K562 (cell line): ENCODE measurements at regions not wholly inside any gene's neighbourhood (a gene's known extent, or its start where the extent isn't known, plus 50 kb on each side); places are given as distances from the start of the nearest gene placed in this dataset.

Experiments
- ATAC-seq: fragments of 200-7000 bp; cut with Tn5 transposase; 3 replicates; pipeline ENCODE4 v1.9.1; 2020; ENCODE audit warnings: moderate library complexity
- BruUV-seq: library from RNA; stranded (reverse); fragments of 400-500 nt; replicated peaks from 2 replicates; lab custom pipeline; 2021; lab: Mats Ljungman, UMichigan
- CTCF ChIA-PET: fragments of 300-600 bp; formaldehyde crosslinking; extraction: SDS; loops from one replicate; lab custom pipeline; 2021; ENCODE audit warnings: low intra/inter-chr PET ratio; lab: Yijun Ruan, JAX
- POLR2A ChIA-PET: fragments of 300-600, 350-650 bp; sonication (Branson Sonifier 250); formaldehyde crosslinking; extraction: SDS; loops from one replicate; lab custom pipeline; 2021; ENCODE audit warnings: antibody characterized with exemption, inconsistent platforms; lab: Yijun Ruan, JAX
- DNase-seq, 4 experiments: peaks; one replicate each; pipeline versions ENCODE4 v3.0.0 to v3.0.0-alpha.2; 2011 to 2018; ENCODE audit warnings: low spot score in 3 of 4, mixed read lengths in 3 of 4; ENCODE audit errors: extremely low read depth in 1 of 4
- FAIRE-seq: peaks from 2 replicates; lab custom pipeline; 2011; peaks lifted over from hg19 to GRCh38; lab: Jason Lieb, UNC
- H2AFZ ChIP-seq: 2 replicates; pipeline ENCODE4 v1.6.0; 2011; ENCODE audit warnings: low read depth, low read length, control low read depth, inconsistent platforms
- H3K27ac ChIP-seq: fragments of 200-600 bp; 3 replicates; pipeline ENCODE4 v1.8.0; 2011; ENCODE audit warnings: low read depth, mild to moderate bottlenecking, control low read depth, inconsistent platforms, low read length, moderate library complexity, mixed read lengths; ENCODE audit errors: extremely low read depth
- H3K27me3 ChIP-seq, 2 experiments: fragments of 300-600 bp in 1 of 2; 2 replicates in 1 of 2; 3 replicates in 1 of 2; pipeline versions ENCODE4 v1.6.0 to v1.8.0; 2011; ENCODE audit warnings: inconsistent platforms in 2 of 2, low read length in 2 of 2, mild to moderate bottlenecking in 1 of 2, mixed read lengths in 1 of 2, moderate library complexity in 1 of 2; ENCODE audit not compliant: control insufficient read depth in 2 of 2, insufficient read depth in 2 of 2
- H3K36me3 ChIP-seq: fragments of 300-600 bp; 3 replicates; pipeline ENCODE4 v1.8.0; 2011; ENCODE audit warnings: mild to moderate bottlenecking, low read length, inconsistent platforms; ENCODE audit not compliant: control insufficient read depth, insufficient read depth
- H3K4me1 ChIP-seq, 2 experiments: fragments of 200-600 bp in 1 of 2; replicated peaks in 1 of 2; 2 replicates in 1 of 2; 3 replicates in 1 of 2; pipeline versions ENCODE4 v1.5.1 to v1.8.0; 2011; ENCODE audit warnings: inconsistent platforms in 2 of 2, low read length in 2 of 2, mild to moderate bottlenecking in 1 of 2, mixed read lengths in 1 of 2, moderate library complexity in 1 of 2; ENCODE audit not compliant: control insufficient read depth in 2 of 2, insufficient read depth in 2 of 2
- H3K4me2 ChIP-seq: 2 replicates; pipeline ENCODE4 v1.6.1; 2011; ENCODE audit warnings: low read length, control low read depth, inconsistent platforms, mixed read lengths; ENCODE audit not compliant: insufficient read depth
- H3K4me3 ChIP-seq: fragments of 200-600 bp; sonication (generic), shearing (Covaris generic); 2 replicates; pipeline ENCODE4 v1.5.1; 2016; ENCODE audit warnings: control low read depth, inconsistent platforms
- H3K79me2 ChIP-seq: fragments of 200-600 bp; 3 replicates; pipeline ENCODE4 v1.8.0; 2011; ENCODE audit warnings: low read length, inconsistent platforms; ENCODE audit not compliant: control insufficient read depth, insufficient read depth
- H3K9ac ChIP-seq, 2 experiments: 2 replicates each; pipeline versions ENCODE4 v1.6.0 to v1.6.1; 2011; ENCODE audit warnings: low read depth in 2 of 2, low read length in 2 of 2, control low read depth in 1 of 2, inconsistent platforms in 1 of 2, mild to moderate bottlenecking in 1 of 2, mixed read lengths in 1 of 2; ENCODE audit not compliant: insufficient read depth in 1 of 2
- H3K9me1 ChIP-seq: one replicate; pipeline ENCODE4 v1.6.0; 2011; ENCODE audit warnings: inconsistent platforms, mild to moderate bottlenecking, low read length, moderate library complexity; ENCODE audit not compliant: control insufficient read depth, insufficient read depth
- H3K9me3 ChIP-seq: replicated peaks from 2 replicates; pipeline ENCODE4 v1.5.1; 2011; ENCODE audit warnings: low read depth, low read length, inconsistent platforms; ENCODE audit not compliant: control insufficient read depth, insufficient read depth
- H4K20me1 ChIP-seq: replicated peaks from 2 replicates; pipeline ENCODE4 v1.6.1; 2011; ENCODE audit warnings: low read length, inconsistent platforms, mixed read lengths; ENCODE audit not compliant: control insufficient read depth, insufficient read depth
- BRF2 ChIP-seq: IDR thresholded peaks from 3 replicates; pipeline ENCODE4 v1.6.1; 2011; ENCODE audit warnings: borderline replicate concordance, mild to moderate bottlenecking; ENCODE audit not compliant: insufficient read length, insufficient read depth
- ELK1 ChIP-seq: sonication (generic); formaldehyde crosslinking; IDR thresholded peaks from 2 replicates; pipeline ENCODE4 v1.8.1; 2022; ENCODE audit warnings: missing genetic modification reagents
- FOXA1 ChIP-seq: fragments of 450-650 bp; IDR thresholded peaks from 2 replicates; pipeline ENCODE4 v1.6.1; 2016; ENCODE audit warnings: mild to moderate bottlenecking, borderline replicate concordance
- FOXK1 ChIP-seq: sonication (generic); formaldehyde crosslinking; IDR thresholded peaks from 2 replicates; pipeline ENCODE4 v1.8.0; 2022; ENCODE audit warnings: missing genetic modification reagents, mild to moderate bottlenecking, borderline replicate concordance
- GABPA ChIP-seq: fragments of 200-800 bp; sonication (Bioruptor generic); conservative IDR thresholded peaks from 2 replicates; pipeline ENCODE4 v1.6.1; 2016; ENCODE audit warnings: low read depth, missing genetic modification characterization, missing compliant biosample characterization
- HLTF ChIP-seq: fragments of 450-650 bp; IDR thresholded peaks from 2 replicates; pipeline ENCODE4 v1.6.1; 2016
- HNRNPUL1 ChIP-seq: fragments of 200-400 bp; formaldehyde crosslinking; IDR thresholded peaks from 2 replicates; pipeline ENCODE4 v1.6.1; 2017; ENCODE audit warnings: low read length
- KHSRP ChIP-seq: fragments of 450-650 bp; IDR thresholded peaks from 2 replicates; pipeline ENCODE4 v1.6.1; 2017
- NCOA2 ChIP-seq, 2 experiments: fragments of 450-650 bp; IDR thresholded peaks; 2 replicates each; pipeline ENCODE4 v1.6.1; 2018; ENCODE audit warnings: mild to moderate bottlenecking in 2 of 2, moderate library complexity in 1 of 2; ENCODE audit not compliant: partially characterized antibody in 2 of 2
- NFE2 ChIP-seq: IDR thresholded peaks from 2 replicates; pipeline ENCODE4 v1.6.1; 2014; ENCODE audit warnings: antibody characterized with exemption, low read depth
- NR2C2 ChIP-seq, 2 experiments: fragments of 200-800 bp in 1 of 2; sonication (Bioruptor generic) in 1 of 2; sonication (generic) in 1 of 2; formaldehyde crosslinking in 1 of 2; IDR thresholded peaks; 2 replicates each; pipeline versions ENCODE4 v1.6.1 to v1.8.0; 2016 to 2022; ENCODE audit warnings: mild to moderate bottlenecking in 1 of 2, missing compliant biosample characterization in 1 of 2, missing genetic modification characterization in 1 of 2, missing genetic modification reagents in 1 of 2
- PHTF2 ChIP-seq: fragments of 250-450 bp; sonication (Bioruptor Pico); IDR thresholded peaks from 2 replicates; pipeline ENCODE4 v1.5.0; 2021; ENCODE audit warnings: mild to moderate bottlenecking
- POLR2G ChIP-seq: fragments of 200-400 bp; formaldehyde crosslinking; IDR thresholded peaks from 2 replicates; pipeline ENCODE4 v1.6.1; 2017; ENCODE audit warnings: low read depth, mild to moderate bottlenecking, antibody characterized with exemption, low read length, moderate library complexity
- RBM25 ChIP-seq: fragments of 200-400 bp; formaldehyde crosslinking; IDR thresholded peaks from 2 replicates; pipeline ENCODE4 v1.6.1; 2018; ENCODE audit warnings: low read length, low read depth, moderate library complexity; ENCODE audit not compliant: severe bottlenecking
- SRSF3 ChIP-seq: fragments of 200-400 bp; formaldehyde crosslinking; IDR thresholded peaks from 2 replicates; pipeline ENCODE4 v1.6.1; 2016; ENCODE audit warnings: mild to moderate bottlenecking, low read length, moderate library complexity; ENCODE audit not compliant: insufficient read depth
- XRCC4 ChIP-seq: IDR thresholded peaks from one replicate; pipeline ENCODE4 v1.6.1; 2011; ENCODE audit not compliant: insufficient read depth, insufficient read length; ENCODE audit errors: extremely low read depth
- ZNF408 ChIP-seq: fragments of 250-450 bp; sonication (Bioruptor Pico); IDR thresholded peaks from 2 replicates; pipeline ENCODE4 v1.4.0; 2020; ENCODE audit warnings: low read depth, mild to moderate bottlenecking, moderate library complexity
- WGBS: fragments of 100-300 bp; shearing (Covaris generic); methylation state at CpG from one replicate; pipeline ENCODE4 v1.1.6; 2016; ENCODE audit warnings: low coverage, mixed read lengths; ENCODE audit not compliant: insufficient coverage; ENCODE audit errors: missing lambda C conversion rate; 5-methylcytosine and 5-hydroxymethylcytosine counted together
- in situ Hi-C: fragments of 300-500 bp; cut with MboI; formaldehyde crosslinking; loops from 4 replicates; pipeline ENCODE4 v1.15.0; 2018; ENCODE audit warnings: inconsistent platforms, mixed read lengths
- intact Hi-C: fragments of 100-400 bp; cut with micrococcal nuclease; formaldehyde crosslinking; loops from 2 replicates; pipeline ENCODE4 v1.14.2; 2022
- TF ChIP-seq, protein P1 (sequence below): IDR thresholded peaks from 2 replicates; pipeline ENCODE4 v1.6.1; 2011; ENCODE audit not compliant: insufficient read length; ENCODE audit errors: extremely low read depth
- TF ChIP-seq, protein P2 (sequence below), 3 experiments: fragments of 200-800 bp in 1 of 3; sonication (Bioruptor generic) in 1 of 3; sonication (generic) in 1 of 3; formaldehyde crosslinking in 1 of 3; IDR thresholded peaks; 2 replicates each; pipeline versions ENCODE4 v1.6.1 to v1.8.0; 2016 to 2022; ENCODE audit warnings: mild to moderate bottlenecking in 2 of 3, missing compliant biosample characterization in 2 of 3, missing genetic modification characterization in 2 of 3, missing genetic modification reagents in 1 of 3

DNA sequence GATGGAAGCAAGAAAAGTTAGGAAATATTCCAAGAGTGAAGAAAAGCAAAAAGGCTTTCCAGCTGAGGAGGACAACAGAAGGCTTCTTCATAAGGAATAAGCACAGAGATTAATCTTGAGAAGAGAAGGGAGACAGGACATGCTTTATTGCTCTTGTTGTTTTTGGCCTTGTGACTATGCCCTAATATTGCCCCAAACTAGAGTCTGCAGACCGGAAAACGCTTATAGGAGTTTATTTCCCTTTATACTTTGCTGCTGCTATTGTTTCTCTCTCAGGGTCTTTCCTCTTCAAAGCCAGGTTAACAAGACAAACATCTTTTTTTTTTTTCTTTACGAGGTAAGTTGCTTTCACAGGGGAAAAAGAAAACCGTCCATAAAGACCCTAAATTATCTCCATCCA, 991.4 kb downstream of the ADGRL2 start (continued):
- TF ChIP-seq XRCC4 (no peak), PHTF2 (CRISPR knock-in tag) (no peak)
- TF ChIP-seq, protein P1, sequence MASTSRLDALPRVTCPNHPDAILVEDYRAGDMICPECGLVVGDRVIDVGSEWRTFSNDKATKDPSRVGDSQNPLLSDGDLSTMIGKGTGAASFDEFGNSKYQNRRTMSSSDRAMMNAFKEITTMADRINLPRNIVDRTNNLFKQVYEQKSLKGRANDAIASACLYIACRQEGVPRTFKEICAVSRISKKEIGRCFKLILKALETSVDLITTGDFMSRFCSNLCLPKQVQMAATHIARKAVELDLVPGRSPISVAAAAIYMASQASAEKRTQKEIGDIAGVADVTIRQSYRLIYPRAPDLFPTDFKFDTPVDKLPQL: no peak
- TF ChIP-seq, all 486 proteins: peak for 0

DNA sequence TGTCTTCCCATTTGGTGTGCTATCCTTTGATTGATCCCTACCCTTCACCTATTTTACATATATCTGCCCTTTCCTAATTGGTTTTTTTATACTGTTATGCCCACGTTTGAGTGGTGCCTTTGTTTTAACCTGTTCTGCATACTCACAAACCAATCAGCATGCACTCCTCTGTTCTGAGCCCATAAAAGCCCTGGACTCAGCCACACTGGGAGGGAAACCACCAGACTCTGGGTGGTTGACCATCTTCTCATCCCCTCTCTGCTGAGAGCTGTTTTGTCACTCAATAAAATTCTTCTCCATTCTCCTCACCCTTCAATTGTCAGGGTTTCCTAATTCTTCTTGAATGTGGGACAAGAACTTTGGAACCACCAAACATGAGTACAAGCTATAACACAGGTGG, 989.8 kb downstream of the ADGRL2 start:
- WGBS: 0% methylated on average over 1 of the region's 1 CpG
- no peak for FAIRE-seq
- DNase-seq: no peak
- Histone ChIP-seq H3K79me2 (no peaks in the 10 kb centered on the region), H3K27me3 (no peaks in the 10 kb centered on the region), H3K4me2 (no peak overlapping the region), H2AFZ (no peak overlapping the region), H3K4me1 (no peaks in the 10 kb centered on the region), H3K27ac (no peak overlapping the region), H3K36me3 (no peaks in the 10 kb centered on the region), H3K9me1 (no peaks in the 10 kb centered on the region), H3K9me3 (no peaks in the 10 kb centered on the region), H3K9ac (no peak overlapping the region), H4K20me1 (no peaks in the 10 kb centered on the region), H3K4me3 (no peak overlapping the region)
- POLR2A ChIA-PET: no interaction called here
- CTCF ChIA-PET: no interaction called here
- BruUV-seq: no TSS peak
- in situ Hi-C loops (no loop called here), intact Hi-C loops (no loop called here)
- ATAC-seq: no peak
- no peak for TF ChIP-seq NCOA2 (IDR thresholded peaks at IDR 0.05; ENCODE audit: partially characterized antibody in 2 of 2)
- TF ChIP-seq FOXA1: no peak
- no peak for TF ChIP-seq KHSRP
- no peak for TF ChIP-seq SRSF3
- no peak for TF ChIP-seq POLR2G
- TF ChIP-seq FOXK1 (CRISPR knock-in tag): no peak
- no peak for TF ChIP-seq GABPA (tag)
- TF ChIP-seq NFE2: no peak
- no peak for TF ChIP-seq ZNF408
- TF ChIP-seq HNRNPUL1: no peak
- TF ChIP-seq RBM25: no peak
- TF ChIP-seq, protein P2, sequence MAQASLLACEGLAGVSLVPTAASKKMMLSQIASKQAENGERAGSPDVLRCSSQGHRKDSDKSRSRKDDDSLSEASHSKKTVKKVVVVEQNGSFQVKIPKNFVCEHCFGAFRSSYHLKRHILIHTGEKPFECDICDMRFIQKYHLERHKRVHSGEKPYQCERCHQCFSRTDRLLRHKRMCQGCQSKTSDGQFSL (CRISPR knock-in tag; IDR thresholded peaks at IDR 0.05): no peak
- TF ChIP-seq, protein P2 (tag; IDR thresholded peaks at IDR 0.05): no peak
- TF ChIP-seq ELK1 (CRISPR knock-in tag): no peak
- TF ChIP-seq HLTF: no peak
- TF ChIP-seq NR2C2 (CRISPR knock-in tag; IDR thresholded peaks at IDR 0.05): no peak
- no peak for TF ChIP-seq NR2C2 (tag; IDR thresholded peaks at IDR 0.05)
- no peak for TF ChIP-seq BRF2
